ENCODE measurements at regions not wholly inside any gene's neighbourhood (a gene's known extent, or its start where the extent isn't known, plus 50 kb on each side); places are given as distances from the start of the nearest gene placed in this dataset.

DNA sequence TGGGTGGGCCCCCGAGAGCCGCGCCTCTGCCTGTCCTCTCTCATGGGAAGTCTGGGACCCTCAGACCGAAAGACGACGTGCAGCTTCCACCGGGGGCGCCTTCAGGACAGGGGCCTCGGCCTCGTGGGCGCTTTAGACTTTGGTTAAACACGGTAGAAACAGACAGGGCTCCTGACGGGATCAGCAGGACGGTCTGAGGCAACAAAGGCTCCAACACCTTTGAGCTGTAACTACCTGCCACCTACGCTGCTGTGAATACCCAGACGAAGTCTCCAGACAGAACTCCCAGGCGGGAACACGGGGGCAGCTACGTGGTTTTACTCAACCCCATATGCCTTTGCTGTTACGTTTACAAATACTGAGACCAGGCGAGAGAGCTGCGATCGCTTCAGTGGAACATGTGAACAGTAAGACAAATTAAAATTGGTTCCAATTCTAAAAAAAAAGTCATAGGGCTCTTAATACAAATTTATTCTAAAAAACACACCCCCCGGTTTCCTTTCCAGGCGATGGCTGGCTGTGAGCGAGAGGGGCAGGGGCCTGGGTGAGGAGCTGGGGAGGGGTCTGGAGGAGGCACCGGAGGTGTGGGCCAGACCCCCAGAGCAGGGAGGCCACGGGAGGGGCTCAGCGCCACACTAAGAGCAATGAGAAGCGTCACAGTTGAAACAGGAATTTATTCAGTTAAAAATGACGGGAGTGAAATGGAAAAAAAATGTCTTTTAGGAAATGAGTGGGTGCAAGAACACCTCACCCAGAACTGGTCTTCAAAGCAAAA is 453.2 kb downstream of the QKI start:
- TF ChIP-seq, protein P1, sequence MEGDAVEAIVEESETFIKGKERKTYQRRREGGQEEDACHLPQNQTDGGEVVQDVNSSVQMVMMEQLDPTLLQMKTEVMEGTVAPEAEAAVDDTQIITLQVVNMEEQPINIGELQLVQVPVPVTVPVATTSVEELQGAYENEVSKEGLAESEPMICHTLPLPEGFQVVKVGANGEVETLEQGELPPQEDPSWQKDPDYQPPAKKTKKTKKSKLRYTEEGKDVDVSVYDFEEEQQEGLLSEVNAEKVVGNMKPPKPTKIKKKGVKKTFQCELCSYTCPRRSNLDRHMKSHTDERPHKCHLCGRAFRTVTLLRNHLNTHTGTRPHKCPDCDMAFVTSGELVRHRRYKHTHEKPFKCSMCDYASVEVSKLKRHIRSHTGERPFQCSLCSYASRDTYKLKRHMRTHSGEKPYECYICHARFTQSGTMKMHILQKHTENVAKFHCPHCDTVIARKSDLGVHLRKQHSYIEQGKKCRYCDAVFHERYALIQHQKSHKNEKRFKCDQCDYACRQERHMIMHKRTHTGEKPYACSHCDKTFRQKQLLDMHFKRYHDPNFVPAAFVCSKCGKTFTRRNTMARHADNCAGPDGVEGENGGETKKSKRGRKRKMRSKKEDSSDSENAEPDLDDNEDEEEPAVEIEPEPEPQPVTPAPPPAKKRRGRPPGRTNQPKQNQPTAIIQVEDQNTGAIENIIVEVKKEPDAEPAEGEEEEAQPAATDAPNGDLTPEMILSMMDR (conservative IDR thresholded peaks at IDR 0.05; ENCODE audit: low read length): no peak
- no peak for TF ChIP-seq EZH2phosphoT487 (IDR thresholded peaks at IDR 0.05; ENCODE audit: borderline replicate concordance)
